Neuronal stem cell (in vitro differentiated cells): ENCODE measurements at regions not wholly inside any gene's neighbourhood (a gene's known extent, or its start where the extent isn't known, plus 50 kb on each side); places are given as distances from the start of the nearest gene placed in this dataset.

Experiments
- DNase-seq: peaks from one replicate; pipeline ENCODE4 v3.0.0-alpha.2; 2013; ENCODE audit warnings: low spot score
- H2AFZ ChIP-seq: one replicate; pipeline ENCODE4 v1.6.1; 2013; ENCODE audit warnings: mild to moderate bottlenecking, low read length, inconsistent platforms
- H2AK5ac ChIP-seq: 2 replicates; pipeline ENCODE4 v1.6.1; 2013; ENCODE audit warnings: low read depth, mild to moderate bottlenecking, inconsistent platforms, low read length, moderate library complexity, mixed read lengths
- H2BK120ac ChIP-seq: 2 replicates; pipeline ENCODE4 v1.6.1; 2013; ENCODE audit warnings: low read depth, mild to moderate bottlenecking, inconsistent platforms, low read length, moderate library complexity, mixed read lengths
- H2BK12ac ChIP-seq: one replicate; pipeline ENCODE4 v1.6.1; 2013; ENCODE audit warnings: low read length, inconsistent platforms
- H2BK15ac ChIP-seq: 2 replicates; pipeline ENCODE4 v1.6.1; 2013; ENCODE audit warnings: mild to moderate bottlenecking, low read length, inconsistent platforms, mixed read lengths
- H2BK5ac ChIP-seq: one replicate; pipeline ENCODE4 v1.6.1; 2013; ENCODE audit warnings: inconsistent platforms, mild to moderate bottlenecking, low read length, moderate library complexity
- H3K14ac ChIP-seq: one replicate; pipeline ENCODE4 v1.6.1; 2013; ENCODE audit warnings: low read length, inconsistent platforms
- H3K18ac ChIP-seq: 2 replicates; pipeline ENCODE4 v1.6.1; 2013; ENCODE audit warnings: low read length, inconsistent platforms
- H3K23ac ChIP-seq: 2 replicates; pipeline ENCODE4 v1.6.1; 2013; ENCODE audit warnings: low read depth, mild to moderate bottlenecking, mixed read lengths, low read length, inconsistent platforms; ENCODE audit not compliant: poor library complexity
- H3K27ac ChIP-seq: replicated peaks from 3 replicates; pipeline ENCODE4 v1.5.1; 2013; ENCODE audit warnings: low read length, inconsistent platforms
- H3K27me3 ChIP-seq, 3 experiments: 2 replicates each; pipeline ENCODE4 v1.6.1; 2013; ENCODE audit warnings: low read length in 3 of 3, mild to moderate bottlenecking in 2 of 3, inconsistent platforms in 1 of 3, low read depth in 1 of 3, mixed read lengths in 1 of 3, moderate library complexity in 1 of 3; ENCODE audit not compliant: control insufficient read depth in 3 of 3, insufficient read depth in 3 of 3
- H3K36me3 ChIP-seq, 2 donors: replicated peaks in 1 of 2; 2 replicates each; pipeline ENCODE4 v1.6.1; 2013; ENCODE audit warnings: low read length in 2 of 2; ENCODE audit not compliant: control insufficient read depth in 2 of 2, insufficient read depth in 2 of 2
- H3K4ac ChIP-seq: 2 replicates; pipeline ENCODE4 v1.6.1; 2013; ENCODE audit warnings: inconsistent platforms, mild to moderate bottlenecking, low read length, moderate library complexity
- H3K4me1 ChIP-seq, 2 donors: 1 replicate in 1 of 2; 2 replicates in 1 of 2; pipeline ENCODE4 v1.6.1; 2013; ENCODE audit warnings: low read length in 2 of 2, low read depth in 1 of 2; ENCODE audit not compliant: control insufficient read depth in 2 of 2, insufficient read depth in 1 of 2
- H3K4me2 ChIP-seq: one replicate; pipeline ENCODE4 v1.6.1; 2013; ENCODE audit warnings: mild to moderate bottlenecking, low read length, inconsistent platforms; ENCODE audit not compliant: insufficient read depth, poor library complexity, severe bottlenecking
- H3K4me3 ChIP-seq, 2 donors: 2 replicates each; pipeline ENCODE4 v1.5.1; 2013; ENCODE audit warnings: low read length in 2 of 2, mild to moderate bottlenecking in 2 of 2, inconsistent platforms in 1 of 2, moderate library complexity in 1 of 2
- H3K79me1 ChIP-seq: one replicate; pipeline ENCODE4 v1.6.1; 2013; ENCODE audit warnings: low read depth, mild to moderate bottlenecking, inconsistent platforms, low read length, moderate library complexity
- H3K9ac ChIP-seq: one replicate; pipeline ENCODE4 v1.6.1; 2013; ENCODE audit warnings: mild to moderate bottlenecking, low read depth, low read length, inconsistent platforms; ENCODE audit not compliant: poor library complexity
- H3K9me3 ChIP-seq, 2 donors: replicated peaks in 1 of 2; 2 replicates each; pipeline versions ENCODE3 to v1.6.1; 2013; ENCODE audit warnings: low read length in 2 of 2, mild to moderate bottlenecking in 2 of 2, inconsistent platforms in 1 of 2, low read depth in 1 of 2, mixed read lengths in 1 of 2, moderate library complexity in 1 of 2; ENCODE audit not compliant: control insufficient read depth in 2 of 2, insufficient read depth in 1 of 2
- H4K8ac ChIP-seq: one replicate; pipeline ENCODE4 v1.6.1; 2013; ENCODE audit warnings: low read depth, mild to moderate bottlenecking, inconsistent platforms, low read length, moderate library complexity
- H4K91ac ChIP-seq: one replicate; pipeline ENCODE4 v1.6.1; 2013; ENCODE audit warnings: low read length, low read depth, mild to moderate bottlenecking, inconsistent platforms; ENCODE audit not compliant: poor library complexity
- WGBS, 2 donors: extraction: QIAGEN DNeasy Blood & Tissue Kit; methylation state at CpG; one replicate each; pipeline ENCODE4 v1.1.7; 2013; ENCODE audit warnings: missing lambda C conversion rate in 2 of 2, mixed read lengths in 1 of 2; ENCODE audit not compliant: insufficient read length in 2 of 2, insufficient replicate concordance in 1 of 2; ENCODE audit errors: extremely low coverage in 2 of 2; 5-methylcytosine and 5-hydroxymethylcytosine counted together

GRCh38 chr11:105367129-105367528 lies 227.6 kb upstream of the CARD18 start:
- Histone ChIP-seq H3K27me3 (no peaks in the 10 kb centered on the region), H2BK12ac (no peak overlapping the region), H2BK15ac (no peak overlapping the region), H4K91ac (no peak overlapping the region), H3K23ac (no peak overlapping the region), H3K18ac (no peak overlapping the region), H2AK5ac (no peak overlapping the region), H3K4me2 (no peak overlapping the region), H3K4ac (no peak overlapping the region), H2AFZ (no peak overlapping the region), H4K8ac (no peak overlapping the region), H3K36me3 (no peaks in the 10 kb centered on the region), H3K4me3 (no peak overlapping the region), H2BK5ac (no peak overlapping the region), H3K9ac (no peak overlapping the region), H2BK120ac (no peak overlapping the region), H3K27ac (no peak overlapping the region), H3K9me3 (no peaks in the 10 kb centered on the region), H3K79me1 (no peaks in the 10 kb centered on the region), H3K4me1 (no peaks in the 10 kb centered on the region), H3K14ac (no peak overlapping the region)
- DNase-seq = no peak

- H2AFZ ChIP-seq = no peak overlapping the region
Measured at GRCh38 chr11:105361651-105362050, 222.1 kb upstream of the CARD18 start.

GRCh38 chr11:105357764-105358163 lies 218.2 kb upstream of the CARD18 start:
- no CpG with 5 or more reads among the region's 1 CpG for WGBS, 2 donors
- H3K4ac ChIP-seq = no peak overlapping the region
- H2BK120ac ChIP-seq = no peak overlapping the region
- H2AFZ ChIP-seq = no peak overlapping the region
- H3K36me3 ChIP-seq = no peaks in the 10 kb centered on the region
- H3K4me3 ChIP-seq = peak overlapping the region in 1 of 2 donors; percentile 11
- H3K4me2 ChIP-seq = no peak overlapping the region
- H2AK5ac ChIP-seq = no peak overlapping the region
- no peak overlapping the region for H3K18ac ChIP-seq
- H2BK15ac ChIP-seq = no peak overlapping the region
- H4K8ac ChIP-seq = no peak overlapping the region
- no peaks in the 10 kb centered on the region for H3K9me3 ChIP-seq
- H3K4me1 ChIP-seq = no peaks in the 10 kb centered on the region
- H2BK5ac ChIP-seq = no peak overlapping the region
- no peaks in the 10 kb centered on the region for H3K27me3 ChIP-seq
- no peak for DNase-seq
- H3K9ac ChIP-seq = no peak overlapping the region
- H3K79me1 ChIP-seq = no peaks in the 10 kb centered on the region
- H3K27ac ChIP-seq = no peak overlapping the region
- no peak overlapping the region for H4K91ac ChIP-seq
- no peak overlapping the region for H2BK12ac ChIP-seq
- H3K14ac ChIP-seq = no peak overlapping the region
- H3K23ac ChIP-seq = no peak overlapping the region

More at GRCh38 chr11:105361651-105362050, 222.1 kb upstream of the CARD18 start:
- Histone ChIP-seq H3K14ac (no peak overlapping the region), H3K4me3 (no peak overlapping the region), H3K27me3 (no peaks in the 10 kb centered on the region), H3K23ac (no peak overlapping the region), H3K4me1 (no peaks in the 10 kb centered on the region), H3K18ac (no peak overlapping the region), H2BK12ac (no peak overlapping the region), H4K91ac (no peak overlapping the region), H2BK15ac (no peak overlapping the region), H3K27ac (no peak overlapping the region), H2BK120ac (no peak overlapping the region), H4K8ac (no peak overlapping the region), H3K4me2 (no peak overlapping the region), H3K36me3 (no peaks in the 10 kb centered on the region), H2AK5ac (no peak overlapping the region), H3K9me3 (no peaks in the 10 kb centered on the region), H3K9ac (no peak overlapping the region), H3K4ac (no peak overlapping the region), H3K79me1 (no peaks in the 10 kb centered on the region), H2BK5ac (no peak overlapping the region)
- no peak for DNase-seq
- no CpG with 5 or more reads among the region's 1 CpG for WGBS, 2 donors

- Histone ChIP-seq H2BK15ac (no peak overlapping the region), H3K14ac (no peak overlapping the region), H3K18ac (no peak overlapping the region), H3K9ac (no peak overlapping the region), H3K4me2 (no peak overlapping the region), H2BK5ac (no peak overlapping the region), H3K36me3 (no peaks in the 10 kb centered on the region), H3K27me3 (peaks cover 0 to 2% (median 0%) of the 10 kb centered on the region in 3 experiments), H2BK12ac (no peak overlapping the region), H4K8ac (no peak overlapping the region), H3K23ac (no peak overlapping the region), H3K4me1 (no peaks in the 10 kb centered on the region), H3K4me3 (no peak overlapping the region), H3K9me3 (peaks cover 0 to 2% of the 10 kb centered on the region in 2 donors), H3K79me1 (no peaks in the 10 kb centered on the region), H2AK5ac (no peak overlapping the region), H4K91ac (no peak overlapping the region), H3K27ac (no peak overlapping the region), H3K4ac (no peak overlapping the region), H2AFZ (no peak overlapping the region), H2BK120ac (no peak overlapping the region)
- no peak for DNase-seq
- WGBS, 2 donors = no CpG with 5 or more reads among the region's 1 CpG
Measured at GRCh38 chr11:105357146-105357545, 217.6 kb upstream of the CARD18 start.
